ENCODE measurements at regions not wholly inside any gene's neighbourhood (a gene's known extent, or its start where the extent isn't known, plus 50 kb on each side); places are given as distances from the start of the nearest gene placed in this dataset.

DNA sequence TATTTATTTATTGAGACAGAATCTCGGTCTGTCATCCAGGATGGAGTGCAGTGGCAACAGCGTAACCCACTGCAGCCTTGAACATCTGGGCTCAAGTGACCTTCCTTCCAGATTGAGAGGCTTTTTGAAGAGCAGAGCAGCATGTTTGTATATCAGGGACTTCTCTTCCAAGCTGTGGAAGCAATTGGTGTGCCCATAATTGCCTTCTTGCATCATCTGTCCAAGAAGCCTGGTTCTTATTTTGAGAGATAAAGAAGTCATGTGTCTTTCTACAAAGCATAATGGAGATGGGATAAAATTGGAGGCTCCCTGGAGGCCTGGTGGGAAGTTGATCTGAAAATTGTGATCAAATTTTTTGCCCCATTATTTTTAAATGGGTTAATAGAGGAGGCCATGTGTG lies 183.8 kb upstream of the MCTP2 start:
- TF ChIP-seq, protein P1, sequence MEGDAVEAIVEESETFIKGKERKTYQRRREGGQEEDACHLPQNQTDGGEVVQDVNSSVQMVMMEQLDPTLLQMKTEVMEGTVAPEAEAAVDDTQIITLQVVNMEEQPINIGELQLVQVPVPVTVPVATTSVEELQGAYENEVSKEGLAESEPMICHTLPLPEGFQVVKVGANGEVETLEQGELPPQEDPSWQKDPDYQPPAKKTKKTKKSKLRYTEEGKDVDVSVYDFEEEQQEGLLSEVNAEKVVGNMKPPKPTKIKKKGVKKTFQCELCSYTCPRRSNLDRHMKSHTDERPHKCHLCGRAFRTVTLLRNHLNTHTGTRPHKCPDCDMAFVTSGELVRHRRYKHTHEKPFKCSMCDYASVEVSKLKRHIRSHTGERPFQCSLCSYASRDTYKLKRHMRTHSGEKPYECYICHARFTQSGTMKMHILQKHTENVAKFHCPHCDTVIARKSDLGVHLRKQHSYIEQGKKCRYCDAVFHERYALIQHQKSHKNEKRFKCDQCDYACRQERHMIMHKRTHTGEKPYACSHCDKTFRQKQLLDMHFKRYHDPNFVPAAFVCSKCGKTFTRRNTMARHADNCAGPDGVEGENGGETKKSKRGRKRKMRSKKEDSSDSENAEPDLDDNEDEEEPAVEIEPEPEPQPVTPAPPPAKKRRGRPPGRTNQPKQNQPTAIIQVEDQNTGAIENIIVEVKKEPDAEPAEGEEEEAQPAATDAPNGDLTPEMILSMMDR (IDR thresholded peaks at IDR 0.05), result no peak
- TF ChIP-seq POLR2A (IDR thresholded peaks at IDR 0.05), result no peak
